Esophagus squamous epithelium (tissue), 5 donors: ENCODE measurements at regions not wholly inside any gene's neighbourhood (a gene's known extent, or its start where the extent isn't known, plus 50 kb on each side); places are given as distances from the start of the nearest gene placed in this dataset.
A peak's percentile ranks its signal among the peaks of the same experiment; 100 is the strongest.

ENCODE experiments used
- DNase-seq: peaks from one replicate; lab custom pipeline; 2025; lab: John Stamatoyannopoulos, UW
- H3K27ac ChIP-seq, 4 donors: fragments of 200-600 bp; sonication (generic); one replicate each; pipeline ENCODE4 v1.5.1; 2016 to 2019; ENCODE audit warnings: mild to moderate bottlenecking in 1 of 4
- H3K27me3 ChIP-seq, 4 donors: fragments of 200-600 bp; sonication (generic); 1 replicate in 3 of 4; 2 replicates in 1 of 4; pipeline versions ENCODE4 v1.5.1 to v1.6.0; 2017 to 2021; ENCODE audit warnings: antibody characterized with exemption in 1 of 4
- H3K36me3 ChIP-seq, 3 donors: fragments of 200-600 bp; sonication (generic); one replicate each; pipeline ENCODE4 v1.5.1; 2016 to 2019
- H3K4me1 ChIP-seq, 3 donors: fragments of 200-600 bp; sonication (generic); one replicate each; pipeline ENCODE4 v1.5.1; 2017 to 2019
- H3K4me3 ChIP-seq, 4 donors: fragments of 200-600 bp; sonication (generic); 1 replicate in 3 of 4; 2 replicates in 1 of 4; pipeline ENCODE4 v1.5.1; 2016 to 2019; ENCODE audit warnings: mild to moderate bottlenecking in 2 of 4, moderate library complexity in 1 of 4
- H3K9me3 ChIP-seq, 3 donors: fragments of 200-600 bp; sonication (generic); one replicate each; pipeline ENCODE4 v1.5.1; 2016 to 2019
- POLR2A ChIP-seq, 4 donors: fragments of 450-650 bp; IDR thresholded peaks; one replicate each; pipeline ENCODE4 v1.6.1; 2017; ENCODE audit warnings: antibody characterized with exemption in 4 of 4, mild to moderate bottlenecking in 4 of 4, moderate library complexity in 3 of 4
- WGBS, 2 donors: methylation state at CpG; one replicate each; pipeline ENCODE4 v1.1.5; 2018; 5-methylcytosine and 5-hydroxymethylcytosine counted together
- intact Hi-C: fragments of 100-400 bp; cut with DNase I; formaldehyde crosslinking; loops from one replicate; pipeline ENCODE4 v1.15.0; 2022
- TF ChIP-seq, protein P1 (sequence below), 6 experiments: fragments of 450-650 bp in 4 of 6; fragments of 200-600 bp in 2 of 6; sonication (generic) in 2 of 6; IDR thresholded peaks; one replicate each; pipeline ENCODE4 v1.5.1; 2016 to 2019; ENCODE audit warnings: antibody characterized with exemption in 6 of 6, mild to moderate bottlenecking in 4 of 6, moderate library complexity in 4 of 6
- donor health status: DM: yes; HTN: yes; CAD: no.

DNA sequence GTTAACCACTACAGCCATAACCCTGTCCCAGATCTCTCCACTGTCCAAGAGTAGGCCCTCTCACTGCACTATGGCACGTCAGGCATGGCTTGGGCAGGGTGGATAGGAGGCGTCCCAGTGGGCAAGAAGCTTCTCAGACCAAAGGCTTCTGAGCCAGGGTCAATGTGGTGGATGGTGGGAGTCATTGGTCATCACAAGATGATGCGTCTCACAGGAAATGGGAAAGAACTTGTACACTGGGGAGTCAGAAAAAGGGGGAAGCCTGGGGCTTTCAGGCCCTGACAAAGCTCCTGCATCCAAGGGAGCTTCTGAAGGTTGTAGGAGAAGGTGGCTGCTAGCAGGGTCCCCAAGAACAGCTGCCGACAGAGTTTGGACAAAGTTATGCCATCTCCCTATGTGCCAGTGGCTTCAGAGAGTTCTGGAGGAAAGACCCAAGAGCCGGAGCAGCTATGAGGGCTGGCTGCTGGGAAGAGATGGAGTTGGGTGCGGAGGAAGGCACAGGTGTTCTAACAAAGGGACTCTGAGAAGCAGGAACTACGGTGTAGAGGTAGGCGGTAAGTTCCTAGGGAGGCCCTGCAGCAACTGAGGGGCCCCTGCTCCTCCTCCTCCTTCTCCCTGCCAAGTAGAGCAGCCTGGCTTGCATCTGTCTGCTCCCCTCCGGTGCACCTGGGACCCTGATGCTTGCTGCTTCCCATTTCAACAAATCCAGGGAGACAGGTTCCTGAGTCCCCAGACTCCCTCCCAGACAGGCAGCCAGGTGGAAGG lies 81.1 kb downstream of the ARL6IP4 start:
- intact Hi-C loops: no loop called here
- no peak overlapping the region for H3K27ac ChIP-seq
- peaks cover 21 to 76% (median 46%) of the 10 kb centered on the region in 3 donors for H3K4me1 ChIP-seq
- no peaks in the 10 kb centered on the region for H3K9me3 ChIP-seq
- no peaks in the 10 kb centered on the region for H3K27me3 ChIP-seq
- H3K36me3 ChIP-seq: no peaks in the 10 kb centered on the region
- 86 to 92% methylated on average over 6 of the region's 9 CpGs for WGBS, 2 donors
- DNase-seq: no peak
- TF ChIP-seq POLR2A (IDR thresholded peaks at IDR 0.05): no peak
- TF ChIP-seq, protein P1, sequence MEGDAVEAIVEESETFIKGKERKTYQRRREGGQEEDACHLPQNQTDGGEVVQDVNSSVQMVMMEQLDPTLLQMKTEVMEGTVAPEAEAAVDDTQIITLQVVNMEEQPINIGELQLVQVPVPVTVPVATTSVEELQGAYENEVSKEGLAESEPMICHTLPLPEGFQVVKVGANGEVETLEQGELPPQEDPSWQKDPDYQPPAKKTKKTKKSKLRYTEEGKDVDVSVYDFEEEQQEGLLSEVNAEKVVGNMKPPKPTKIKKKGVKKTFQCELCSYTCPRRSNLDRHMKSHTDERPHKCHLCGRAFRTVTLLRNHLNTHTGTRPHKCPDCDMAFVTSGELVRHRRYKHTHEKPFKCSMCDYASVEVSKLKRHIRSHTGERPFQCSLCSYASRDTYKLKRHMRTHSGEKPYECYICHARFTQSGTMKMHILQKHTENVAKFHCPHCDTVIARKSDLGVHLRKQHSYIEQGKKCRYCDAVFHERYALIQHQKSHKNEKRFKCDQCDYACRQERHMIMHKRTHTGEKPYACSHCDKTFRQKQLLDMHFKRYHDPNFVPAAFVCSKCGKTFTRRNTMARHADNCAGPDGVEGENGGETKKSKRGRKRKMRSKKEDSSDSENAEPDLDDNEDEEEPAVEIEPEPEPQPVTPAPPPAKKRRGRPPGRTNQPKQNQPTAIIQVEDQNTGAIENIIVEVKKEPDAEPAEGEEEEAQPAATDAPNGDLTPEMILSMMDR (IDR thresholded peaks at IDR 0.05): no peak
- no peak overlapping the region for H3K4me3 ChIP-seq

DNA sequence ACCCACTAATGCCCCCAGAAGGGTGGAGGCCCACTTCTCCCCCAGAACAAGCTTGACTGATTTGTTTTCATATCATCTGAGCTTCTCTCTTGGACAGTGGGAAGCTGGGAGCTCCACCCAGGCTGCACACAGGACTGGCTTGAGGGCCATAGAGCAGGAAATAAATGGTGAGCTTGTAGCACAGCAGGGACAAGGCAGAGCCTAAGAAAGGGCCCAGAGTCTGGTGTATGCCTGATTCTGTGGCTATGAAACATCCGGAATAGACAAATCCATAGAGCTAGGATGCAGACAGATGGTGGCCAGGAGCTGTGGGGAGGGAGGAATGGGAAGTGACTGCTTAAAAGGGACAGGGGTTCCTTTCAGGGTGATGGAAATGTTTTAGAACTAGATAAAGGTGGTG lies 79.0 kb downstream of the ARL6IP4 start:
- Histone ChIP-seq H3K27ac (peak overlapping the region in 3 of 4 donors; percentile 19 to 73 (median 43)), H3K9me3 (no peaks in the 10 kb centered on the region), H3K36me3 (no peaks in the 10 kb centered on the region), H3K4me3 (no peak overlapping the region), H3K4me1 (peaks cover 13 to 66% (median 30%) of the 10 kb centered on the region in 3 donors), H3K27me3 (no peaks in the 10 kb centered on the region)
- no peak for TF ChIP-seq POLR2A (IDR thresholded peaks at IDR 0.05)
- TF ChIP-seq, protein P1 (IDR thresholded peaks at IDR 0.05): no peak
- 54 to 73% methylated on average over 1 of the region's 1 CpG for WGBS, 2 donors
- DNase-seq: no peak
- intact Hi-C loops: no loop called here

GRCh38 chr12:123058980-123059379 lies 78.5 kb downstream of the ARL6IP4 start:
- H3K4me1 ChIP-seq: peaks cover 12 to 61% (median 25%) of the 10 kb centered on the region in 3 donors
- 91% methylated on average over 2 of the region's 4 CpGs; no CpG with 5 or more reads in 1 of the 2 donors for WGBS, 2 donors
- TF ChIP-seq, protein P1 (IDR thresholded peaks at IDR 0.05): no peak
- no peak for TF ChIP-seq POLR2A (IDR thresholded peaks at IDR 0.05)

GRCh38 chr12:123058481-123058880 lies 78.0 kb downstream of the ARL6IP4 start:
- peak overlapping the region in 2 of 4 donors; percentile 43 to 73 for H3K27ac ChIP-seq
- no peaks in the 10 kb centered on the region for H3K36me3 ChIP-seq

More at GRCh38 chr12:123058980-123059379, 78.5 kb downstream of the ARL6IP4 start:
- intact Hi-C loops: no loop called here
- DNase-seq: no peak
- H3K36me3 ChIP-seq: no peaks in the 10 kb centered on the region
- H3K4me3 ChIP-seq: no peak overlapping the region
- H3K27me3 ChIP-seq: no peaks in the 10 kb centered on the region
- no peaks in the 10 kb centered on the region for H3K9me3 ChIP-seq
- peak overlapping the region in 3 of 4 donors; percentile 19 to 73 (median 43) for H3K27ac ChIP-seq

More at GRCh38 chr12:123058481-123058880, 78.0 kb downstream of the ARL6IP4 start:
- no peak for DNase-seq
- intact Hi-C loops: no loop called here
- Histone ChIP-seq H3K4me1 (peaks cover 7 to 56% (median 20%) of the 10 kb centered on the region in 3 donors), H3K9me3 (no peaks in the 10 kb centered on the region), H3K27me3 (no peaks in the 10 kb centered on the region), H3K4me3 (no peak overlapping the region)
- TF ChIP-seq, protein P1 (IDR thresholded peaks at IDR 0.05): no peak
- no peak for TF ChIP-seq POLR2A (IDR thresholded peaks at IDR 0.05)
- WGBS, 2 donors: 78 to 94% methylated on average over 3 to 6 of the region's 6 CpGs
